SK-N-DZ (cell line): ENCODE measurements at regions not wholly inside any gene's neighbourhood (a gene's known extent, or its start where the extent isn't known, plus 50 kb on each side); places are given as distances from the start of the nearest gene placed in this dataset.

Source experiments
- DNase-seq: peaks from one replicate; pipeline ENCODE4 v3.0.0-alpha.2; 2015; ENCODE audit warnings: low spot score

- no peak for DNase-seq
These were observed 59.8 kb upstream of the GPM6A start for GRCh38 chr4:175871774-175872405.

GRCh38 chr4:175873707-175874106 lies 61.6 kb upstream of the GPM6A start:
- DNase-seq = no peak

- no peak for DNase-seq
These were observed 62.2 kb upstream of the GPM6A start for GRCh38 chr4:175874306-175874705.

- DNase-seq = no peak
These were observed 64.1 kb upstream of the GPM6A start for GRCh38 chr4:175875993-175876771.

- no peak for DNase-seq
These were observed 70.8 kb upstream of the GPM6A start for GRCh38 chr4:175882891-175883290.

GRCh38 chr4:175884048-175884447 lies 72.0 kb upstream of the GPM6A start:
- DNase-seq = no peak

- no peak for DNase-seq
These were observed 79.2 kb upstream of the GPM6A start for GRCh38 chr4:175891231-175891630.

- DNase-seq = no peak
These were observed 79.8 kb upstream of the GPM6A start for GRCh38 chr4:175891851-175892250.

GRCh38 chr4:175905925-175906324 lies 93.9 kb upstream of the GPM6A start:
- no peak for DNase-seq

- DNase-seq = no peak
These were observed 94.3 kb upstream of the GPM6A start for GRCh38 chr4:175906384-175906783.

GRCh38 chr4:175910700-175911099 lies 98.6 kb upstream of the GPM6A start:
- no peak for DNase-seq

- DNase-seq = no peak
These were observed 104.7 kb upstream of the GPM6A start for GRCh38 chr4:175916626-175917351.

- DNase-seq = no peak
These were observed 115.1 kb upstream of the GPM6A start for GRCh38 chr4:175927121-175927520.

GRCh38 chr4:175929441-175929840 lies 117.4 kb upstream of the GPM6A start:
- DNase-seq = no peak

- no peak for DNase-seq
These were observed 117.9 kb upstream of the GPM6A start for GRCh38 chr4:175929932-175930331.

GRCh38 chr4:175930471-175930870 lies 118.4 kb upstream of the GPM6A start:
- no peak for DNase-seq

GRCh38 chr4:175932116-175932515 lies 120.1 kb upstream of the GPM6A start:
- DNase-seq = no peak

GRCh38 chr4:175934506-175934905 lies 122.4 kb upstream of the GPM6A start:
- no peak for DNase-seq

GRCh38 chr4:175935016-175935661 lies 123.1 kb upstream of the GPM6A start:
- no peak for DNase-seq

GRCh38 chr4:175944126-175944910 lies 121.3 kb upstream of the WDR17 start:
- no peak for DNase-seq

- no peak for DNase-seq
These were observed 119.0 kb upstream of the WDR17 start for GRCh38 chr4:175946472-175947116.
